Ishikawa (cell line): ENCODE measurements at regions not wholly inside any gene's neighbourhood (a gene's known extent, or its start where the extent isn't known, plus 50 kb on each side); places are given as distances from the start of the nearest gene placed in this dataset.

Experiments
- CEBPB ChIP-seq: IDR thresholded peaks from 2 replicates; pipeline ENCODE4 v1.6.1; 2012
- CREB1 ChIP-seq: IDR thresholded peaks from 2 replicates; pipeline ENCODE4 v1.6.1; 2012; ENCODE audit warnings: low read depth
- EGR1 ChIP-seq: IDR thresholded peaks from 2 replicates; pipeline ENCODE4 v1.6.1; 2012
- EP300 ChIP-seq: IDR thresholded peaks from 2 replicates; pipeline ENCODE4 v1.6.1; 2012; ENCODE audit warnings: borderline replicate concordance
- FOXM1 ChIP-seq: IDR thresholded peaks from 2 replicates; pipeline ENCODE4 v1.6.1; 2012; ENCODE audit warnings: low read depth, borderline replicate concordance
- NFIC ChIP-seq: IDR thresholded peaks from 2 replicates; pipeline ENCODE4 v1.6.1; 2012
- RAD21 ChIP-seq: IDR thresholded peaks from 2 replicates; pipeline ENCODE4 v1.6.1; 2012; ENCODE audit warnings: low read depth
- REST ChIP-seq: IDR thresholded peaks from 2 replicates; pipeline ENCODE4 v1.6.1; 2012; ENCODE audit warnings: low read depth, mild to moderate bottlenecking
- TAF1 ChIP-seq: IDR thresholded peaks from 2 replicates; pipeline ENCODE4 v1.6.1; 2012; ENCODE audit warnings: low read depth, mild to moderate bottlenecking
- TCF12 ChIP-seq: IDR thresholded peaks from 2 replicates; pipeline ENCODE4 v1.6.1; 2012; ENCODE audit warnings: low read depth
- TEAD4 ChIP-seq: IDR thresholded peaks from 2 replicates; pipeline ENCODE4 v1.6.1; 2012
- USF1 ChIP-seq: IDR thresholded peaks from 2 replicates; pipeline ENCODE4 v1.6.1; 2012
- YY1 ChIP-seq: IDR thresholded peaks from 2 replicates; pipeline ENCODE4 v1.6.1; 2012; ENCODE audit warnings: low read depth
- ZBTB7A ChIP-seq: IDR thresholded peaks from 2 replicates; pipeline ENCODE4 v1.6.1; 2012; ENCODE audit warnings: low read depth
- TF ChIP-seq, protein P1 (sequence below): IDR thresholded peaks from 2 replicates; pipeline ENCODE4 v1.6.1; 2012

DNA sequence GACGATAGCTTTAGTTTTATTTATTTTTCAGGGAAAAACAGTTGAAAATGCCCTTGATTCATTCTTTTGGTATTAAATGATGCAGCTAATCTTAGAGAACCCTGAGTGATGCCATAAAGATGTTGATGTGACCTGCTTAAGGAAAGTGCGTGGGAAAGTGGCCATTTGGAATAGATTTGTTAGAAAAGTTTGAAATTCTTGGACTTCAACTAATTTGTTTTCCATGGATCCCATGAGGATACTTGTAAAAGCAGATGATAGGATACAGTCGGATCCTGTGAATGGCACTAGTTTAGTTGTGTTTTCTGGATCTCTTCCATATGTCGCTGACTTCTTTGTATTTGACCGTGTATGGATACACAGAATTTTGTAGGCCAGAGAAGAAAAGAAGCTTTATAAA, 69.0 kb downstream of the SEPTIN7 start:
- TF ChIP-seq REST, result no peak
- no peak for TF ChIP-seq ZBTB7A
- no peak for TF ChIP-seq EGR1
- TF ChIP-seq, protein P1, sequence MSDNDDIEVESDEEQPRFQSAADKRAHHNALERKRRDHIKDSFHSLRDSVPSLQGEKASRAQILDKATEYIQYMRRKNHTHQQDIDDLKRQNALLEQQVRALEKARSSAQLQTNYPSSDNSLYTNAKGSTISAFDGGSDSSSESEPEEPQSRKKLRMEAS, result no peak
- TF ChIP-seq EP300, result no peak
- TF ChIP-seq TAF1, result no peak
- no peak for TF ChIP-seq USF1
- TF ChIP-seq TCF12, result no peak
- TF ChIP-seq CREB1, result no peak
- no peak for TF ChIP-seq TEAD4
- TF ChIP-seq RAD21, result no peak
- no peak for TF ChIP-seq CEBPB
- TF ChIP-seq FOXM1, result no peak
- TF ChIP-seq YY1, result no peak
- no peak for TF ChIP-seq NFIC

GRCh38 chr7:35871856-35872255, 71.0 kb downstream of the SEPTIN7 start:
- TF ChIP-seq TEAD4 (no peak), CREB1 (no peak), USF1 (no peak), NFIC (no peak), EP300 (no peak), ZBTB7A (no peak), RAD21 (no peak), FOXM1 (no peak), TAF1 (no peak), TCF12 (no peak)
- TF ChIP-seq, protein P1, result no peak

DNA sequence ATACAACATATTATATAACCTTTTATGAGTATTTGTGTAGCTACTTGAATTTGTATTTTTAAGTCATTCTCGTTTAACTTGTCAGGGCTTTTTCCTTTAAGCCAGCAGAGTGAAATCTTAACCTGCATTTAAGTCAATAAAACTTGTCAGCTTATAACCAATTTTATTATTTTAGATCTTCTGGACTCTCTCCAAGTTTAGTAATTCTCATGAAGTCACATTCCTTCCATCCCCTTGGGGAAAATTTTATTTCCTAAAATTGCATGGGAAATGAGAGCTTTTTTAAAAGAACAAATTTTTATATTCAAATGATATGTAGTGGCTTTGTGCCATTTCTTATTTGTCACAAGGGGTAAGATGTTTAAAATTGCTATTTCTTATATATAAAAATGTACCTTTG, 74.0 kb downstream of the SEPTIN7 start:
- TF ChIP-seq CREB1 (no peak), USF1 (no peak), NFIC (no peak), REST (no peak), CEBPB (no peak), EGR1 (no peak), EP300 (no peak), TEAD4 (no peak), ZBTB7A (no peak), YY1 (no peak), FOXM1 (no peak), TAF1 (no peak), RAD21 (no peak), TCF12 (no peak)
- TF ChIP-seq, protein P1, result no peak

DNA sequence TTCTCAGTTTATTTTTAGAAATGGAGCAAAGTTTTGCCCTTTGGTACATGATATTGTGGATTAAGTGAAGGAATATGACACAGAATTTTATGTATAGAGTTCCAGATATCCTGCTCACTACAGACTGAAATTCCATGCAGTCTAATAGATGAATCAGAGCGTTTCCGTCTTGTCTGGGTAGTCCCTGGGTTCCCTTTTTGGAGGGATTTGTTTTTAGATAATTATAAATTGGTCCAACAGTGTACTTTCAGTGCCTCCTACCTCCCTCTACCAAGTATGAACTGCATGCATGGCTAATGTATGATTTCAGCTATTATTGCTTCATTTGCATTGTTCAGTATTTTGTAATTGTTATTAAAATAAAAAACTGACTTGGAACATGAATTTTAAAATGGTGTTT, 74.4 kb downstream of the SEPTIN7 start:
- TF ChIP-seq REST (no peak), USF1 (no peak), RAD21 (no peak), YY1 (no peak), CREB1 (no peak), CEBPB (no peak), TAF1 (no peak), EGR1 (no peak), FOXM1 (no peak), NFIC (no peak), ZBTB7A (no peak), TCF12 (no peak), TEAD4 (no peak), EP300 (no peak)
- TF ChIP-seq, protein P1, result no peak
